CD14-positive monocyte (primary cell): ENCODE measurements at regions not wholly inside any gene's neighbourhood (a gene's known extent, or its start where the extent isn't known, plus 50 kb on each side); places are given as distances from the start of the nearest gene placed in this dataset.

ENCODE experiments used
- DNase-seq, 3 donors: peaks; one replicate each; pipeline ENCODE4 v3.0.0-alpha.2; 2011 to 2022
- H2AFZ ChIP-seq: 2 replicates; pipeline ENCODE4 v1.6.0; 2012; ENCODE audit warnings: mild to moderate bottlenecking, low read depth, low read length, inconsistent platforms; ENCODE audit not compliant: insufficient read depth, poor library complexity, severe bottlenecking
- H3K27ac ChIP-seq, 2 donors: 1 replicate in 1 of 2; 2 replicates in 1 of 2; pipeline ENCODE4 v1.5.1; 2012 to 2013; ENCODE audit warnings: low read length in 2 of 2, control low read depth in 1 of 2, inconsistent platforms in 1 of 2, low read depth in 1 of 2, mild to moderate bottlenecking in 1 of 2
- H3K27me3 ChIP-seq, 2 donors: one replicate each; pipeline versions ENCODE4 v1.6.0 to v1.6.1; 2011 to 2013; ENCODE audit warnings: low read length in 2 of 2; ENCODE audit not compliant: control insufficient read depth in 2 of 2, insufficient read depth in 2 of 2
- H3K36me3 ChIP-seq, 2 donors: replicated peaks in 1 of 2; 1 replicate in 1 of 2; 2 replicates in 1 of 2; pipeline versions ENCODE4 v1.5.1 to v1.6.1; 2012 to 2013; ENCODE audit warnings: low read length in 2 of 2, control low read depth in 1 of 2, inconsistent platforms in 1 of 2, mild to moderate bottlenecking in 1 of 2; ENCODE audit not compliant: insufficient read depth in 2 of 2, control insufficient read depth in 1 of 2
- H3K4me1 ChIP-seq, 2 donors: 1 replicate in 1 of 2; 2 replicates in 1 of 2; pipeline versions ENCODE4 v1.5.1 to v1.6.1; 2012 to 2013; ENCODE audit warnings: low read length in 2 of 2, control low read depth in 1 of 2, inconsistent platforms in 1 of 2, mild to moderate bottlenecking in 1 of 2, moderate library complexity in 1 of 2; ENCODE audit not compliant: insufficient read depth in 2 of 2, control insufficient read depth in 1 of 2
- H3K4me2 ChIP-seq: replicated peaks from 2 replicates; pipeline ENCODE3; 2012; ENCODE audit warnings: low read length, moderate library complexity, mild to moderate bottlenecking; ENCODE audit not compliant: poor library complexity, severe bottlenecking; ENCODE audit errors: extremely low read depth
- H3K4me3 ChIP-seq, 3 experiments: fragments of 200-600 bp in 1 of 3; sonication (generic) in 1 of 3; replicated peaks in 1 of 3; 1 replicate in 2 of 3; 2 replicates in 1 of 3; pipeline ENCODE4 v1.5.1; 2011 to 2013; ENCODE audit warnings: low read length in 3 of 3, mild to moderate bottlenecking in 3 of 3, control low read depth in 2 of 3, low read depth in 2 of 3, inconsistent platforms in 1 of 3, moderate library complexity in 1 of 3
- H3K79me2 ChIP-seq: 2 replicates; pipeline ENCODE4 v1.6.0; 2012; ENCODE audit warnings: mild to moderate bottlenecking, control low read depth, inconsistent platforms, low read length, moderate library complexity; ENCODE audit not compliant: insufficient read depth
- H3K9ac ChIP-seq: 2 replicates; pipeline ENCODE4 v1.6.0; 2017; ENCODE audit warnings: low read length, mild to moderate bottlenecking; ENCODE audit not compliant: insufficient read depth, poor library complexity, severe bottlenecking
- H3K9me3 ChIP-seq, 2 donors: replicated peaks in 1 of 2; 1 replicate in 1 of 2; 2 replicates in 1 of 2; pipeline versions ENCODE4 v1.5.1 to v1.6.1; 2012 to 2013; ENCODE audit warnings: low read length in 2 of 2, control low read depth in 1 of 2; ENCODE audit not compliant: control insufficient read depth in 1 of 2, insufficient read depth in 1 of 2
- H4K20me1 ChIP-seq: 2 replicates; pipeline ENCODE4 v1.6.0; 2012; ENCODE audit warnings: mild to moderate bottlenecking, low read length, control low read depth, moderate library complexity; ENCODE audit not compliant: insufficient read depth
- H3K27ac Mint-ChIP-seq, 7 donors: one replicate each; pipeline ENCODE4 v1.8.0; 2020; ENCODE audit warnings: mild to moderate bottlenecking in 7 of 7, mixed read lengths in 7 of 7, moderate library complexity in 6 of 7, inconsistent platforms in 2 of 7
- H3K27me3 Mint-ChIP-seq, 3 donors: one replicate each; pipeline ENCODE4 v1.8.0; 2021 to 2022; ENCODE audit warnings: low read depth in 3 of 3, mild to moderate bottlenecking in 3 of 3, mixed read lengths in 3 of 3, moderate library complexity in 3 of 3, inconsistent platforms in 1 of 3
- H3K36me3 Mint-ChIP-seq, 2 donors: one replicate each; pipeline ENCODE4 v1.8.0; 2020; ENCODE audit warnings: mixed read lengths in 2 of 2, inconsistent platforms in 1 of 2, mild to moderate bottlenecking in 1 of 2
- H3K4me1 Mint-ChIP-seq: one replicate; pipeline ENCODE4 v1.8.0; 2020; ENCODE audit warnings: mild to moderate bottlenecking, mixed read lengths
- H3K4me3 Mint-ChIP-seq, 2 donors: one replicate each; pipeline ENCODE4 v1.8.0; 2020; ENCODE audit warnings: mild to moderate bottlenecking in 2 of 2, mixed read lengths in 2 of 2, moderate library complexity in 1 of 2
- H3K9me3 Mint-ChIP-seq, 7 donors: one replicate each; pipeline ENCODE4 v1.8.0; 2020 to 2022; ENCODE audit warnings: mixed read lengths in 7 of 7, mild to moderate bottlenecking in 6 of 7, moderate library complexity in 6 of 7, inconsistent platforms in 2 of 7
- CTCF ChIP-seq: fragments of 200-600 bp; IDR thresholded peaks from one replicate; pipeline ENCODE4 v1.8.0; 2022; ENCODE audit warnings: antibody characterized with exemption, mild to moderate bottlenecking
- WGBS: methylation state at CpG from one replicate; pipeline ENCODE4 v1.1.5; 2013; ENCODE audit warnings: missing lambda C conversion rate; ENCODE audit not compliant: insufficient coverage; 5-methylcytosine and 5-hydroxymethylcytosine counted together
- intact Hi-C, 2 donors: fragments of 100-400 bp; cut with micrococcal nuclease; formaldehyde crosslinking; loops; one replicate each; pipeline versions ENCODE4 v1.15.0 to v1.15.1; 2023

GRCh38 chr1:8212580-8213031, 105.3 kb upstream of the SLC45A1 start:
- Histone ChIP-seq H3K79me2 (no peaks in the 10 kb centered on the region), H3K27ac (no peak overlapping the region), H3K27me3 (peaks cover 0 to 19% of the 10 kb centered on the region in 2 donors), H3K9me3 (no peaks in the 10 kb centered on the region), H2AFZ (peak overlapping the region; percentile 7), H3K9ac (no peak overlapping the region), H3K4me2 (peak overlapping the region; percentile 92), H3K36me3 (no peaks in the 10 kb centered on the region), H3K4me1 (peaks cover 39 to 50% of the 10 kb centered on the region in 2 donors), H3K4me3 (peak overlapping the region in 1 of 3 experiments; percentile 73), H4K20me1 (no peaks in the 10 kb centered on the region)
- Mint-ChIP-seq H3K4me3 (peak overlapping the region; percentile 9 to 91), H3K27me3 (peaks cover 13 to 33% (median 22%) of the 10 kb centered on the region in 3 donors), H3K36me3 (peaks cover 3 to 5% of the 10 kb centered on the region in 2 donors), H3K4me1 (peaks cover 53% of the 10 kb centered on the region), H3K27ac (peak overlapping the region in 4 of 7 donors; percentile 33 to 71 (median 48)), H3K9me3 (peaks cover 0 to under 1% (median 0%) of the 10 kb centered on the region in 7 donors)
- no peak for DNase-seq
- intact Hi-C loops, result no loop called here
- 77% methylated on average over 6 of the region's 8 CpGs for WGBS
- no peak for TF ChIP-seq CTCF

DNA sequence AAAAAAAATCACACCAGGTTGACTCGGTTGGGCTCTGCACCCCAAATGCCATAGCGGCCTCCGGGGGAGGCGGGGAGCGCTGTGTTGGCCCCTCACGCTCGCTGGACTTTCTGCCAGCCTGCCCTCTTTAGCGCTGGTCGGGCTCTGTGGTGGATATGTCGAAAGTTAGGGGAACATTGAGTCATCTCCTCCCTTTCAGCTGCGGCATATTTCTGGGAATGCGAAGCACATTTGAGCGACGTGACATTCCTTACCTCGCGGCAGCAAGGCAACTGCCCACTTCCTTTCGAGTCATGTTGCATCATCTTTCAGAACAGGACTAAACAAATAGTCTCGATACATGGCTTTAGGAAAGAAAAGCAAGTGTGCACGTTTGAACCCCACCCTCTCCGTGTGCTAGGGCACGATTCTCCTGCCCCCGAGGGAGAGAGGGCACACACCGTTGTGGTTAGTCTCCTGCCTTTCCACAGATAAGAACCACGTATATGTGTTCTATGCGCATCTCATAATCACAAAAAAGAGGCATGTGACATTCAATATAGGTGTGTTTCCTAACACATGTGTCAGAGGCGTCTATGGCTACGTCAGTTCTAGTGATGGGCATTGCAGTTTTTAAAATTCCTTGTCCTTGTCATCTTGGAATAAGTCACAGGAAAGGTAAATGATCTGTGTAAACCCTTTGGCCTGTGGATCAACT, 105.9 kb upstream of the SLC45A1 start:
- Histone ChIP-seq H3K27me3 (peaks cover 0 to 15% of the 10 kb centered on the region in 2 donors), H3K79me2 (no peaks in the 10 kb centered on the region), H3K9me3 (no peaks in the 10 kb centered on the region), H2AFZ (peak overlapping the region; percentile 51), H3K36me3 (no peaks in the 10 kb centered on the region), H3K4me1 (peaks cover 34 to 44% of the 10 kb centered on the region in 2 donors), H3K27ac (peak overlapping the region; percentile 21 to 62), H4K20me1 (no peaks in the 10 kb centered on the region), H3K4me2 (peak overlapping the region; percentile 92), H3K9ac (peak overlapping the region; percentile 39), H3K4me3 (peak overlapping the region; percentile 1 to 73 (median 16))
- peaks cover 3 to 5% of the 10 kb centered on the region in 2 donors for H3K36me3 Mint-ChIP-seq
- H3K4me1 Mint-ChIP-seq, result peaks cover 50% of the 10 kb centered on the region
- DNase-seq, result peak; percentile 39 to 73 (median 66)
- H3K27ac Mint-ChIP-seq, result peak overlapping the region; percentile 80 to 93 (median 90)
- H3K4me3 Mint-ChIP-seq, result peak overlapping the region; percentile 77 to 91
- no peaks in the 10 kb centered on the region for H3K9me3 Mint-ChIP-seq
- intact Hi-C loops, result no loop called here
- peaks cover 9 to 29% (median 24%) of the 10 kb centered on the region in 3 donors for H3K27me3 Mint-ChIP-seq
- TF ChIP-seq CTCF, result no peak
- WGBS, result 0% methylated on average over 12 of the region's 27 CpGs
